HG03565 (cell line): ENCODE measurements at regions not wholly inside any gene's neighbourhood (a gene's known extent, or its start where the extent isn't known, plus 50 kb on each side); places are given as distances from the start of the nearest gene placed in this dataset.

ENCODE experiments used
- ATAC-seq: cut with Tn5 transposase; IDR thresholded peaks from one replicate; pipeline ENCODE4 v1.9.1; 2021; ENCODE audit warnings: mild to moderate bottlenecking, moderate library complexity; ENCODE audit not compliant: unreplicated experiment

DNA sequence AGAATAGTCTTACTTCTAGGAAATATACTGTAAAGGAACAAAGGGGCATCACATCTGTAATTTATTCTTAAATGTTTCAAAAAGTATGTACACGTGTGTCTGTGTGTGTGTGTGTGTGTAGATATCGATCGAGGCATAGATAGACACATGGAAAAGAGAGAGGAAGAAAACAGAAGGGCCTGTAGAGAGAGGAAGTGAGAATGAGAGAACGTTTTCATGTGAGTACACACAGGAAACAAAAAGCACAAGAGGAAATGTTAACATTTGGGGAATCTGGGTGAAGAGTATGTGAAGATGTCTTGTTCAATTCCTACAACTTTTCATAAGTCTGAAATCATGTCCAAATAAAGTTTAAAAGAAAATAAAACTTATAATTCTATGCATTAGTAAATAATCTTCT lies 286.5 kb upstream of the SORCS1 start:
- ATAC-seq: peak; percentile 36

DNA sequence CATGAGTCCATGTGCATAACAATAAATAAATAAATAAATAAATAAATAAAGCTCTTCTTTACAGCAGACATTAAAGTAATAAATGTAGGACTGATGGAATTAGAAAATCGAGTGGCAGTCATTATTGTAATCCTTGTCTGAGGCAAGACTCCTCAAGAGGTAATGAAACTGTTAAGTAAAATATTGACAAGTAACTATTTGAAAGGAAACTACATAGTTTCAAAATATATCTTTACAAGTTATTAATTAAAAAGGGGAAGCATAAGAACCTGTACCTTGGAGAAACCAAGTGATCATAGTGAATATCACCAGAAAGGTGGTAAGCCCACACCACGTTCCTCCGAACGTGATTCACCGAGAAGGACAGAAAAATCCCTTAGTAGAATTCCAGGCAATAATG lies 285.6 kb upstream of the SORCS1 start:
- no peak for ATAC-seq

- ATAC-seq: no peak
Observed at GRCh38 chr10:107444443-107444842, 279.9 kb upstream of the SORCS1 start.

DNA sequence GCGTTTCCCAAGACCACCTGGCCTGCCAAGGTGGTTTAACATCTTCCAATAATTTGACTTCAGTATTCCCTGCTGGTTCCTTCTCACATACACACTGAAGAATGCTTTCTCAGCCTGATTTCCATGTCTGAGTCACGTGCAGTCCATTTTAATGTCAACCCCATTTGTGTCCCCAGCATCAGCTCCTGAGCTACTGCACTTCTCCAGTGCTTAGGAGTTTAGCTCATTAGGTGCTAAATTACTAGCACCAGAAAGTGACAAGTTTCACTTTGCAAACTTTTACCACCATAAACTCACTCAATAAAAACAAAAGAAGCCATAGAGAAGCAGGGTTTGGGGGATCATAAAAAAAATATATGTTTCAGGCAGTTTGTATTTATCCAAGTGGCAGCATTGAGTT lies 279.3 kb upstream of the SORCS1 start:
- no peak for ATAC-seq

DNA sequence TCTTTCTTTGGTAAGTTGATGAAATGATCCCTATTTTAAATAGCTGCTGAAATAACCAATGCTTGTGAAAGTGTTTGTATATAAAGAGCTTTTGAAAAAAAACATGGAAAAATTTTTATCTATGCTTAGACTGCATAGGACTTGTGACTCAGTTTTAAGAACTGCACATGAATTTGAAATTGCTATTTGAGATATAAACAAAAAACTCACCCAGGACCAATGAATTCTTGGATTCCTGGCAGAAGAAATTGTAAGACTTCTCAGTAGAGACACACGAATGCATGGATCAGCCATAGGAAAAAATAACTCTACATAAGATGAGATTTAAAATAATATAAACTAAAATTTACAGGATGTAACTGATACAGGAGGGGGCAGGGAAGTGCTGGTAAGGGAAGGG lies 278.8 kb upstream of the SORCS1 start:
- no peak for ATAC-seq

GRCh38 chr10:107442035-107442505 lies 277.6 kb upstream of the SORCS1 start:
- peak; percentile 99 for ATAC-seq

- no peak for ATAC-seq
Observed at GRCh38 chr10:107440741-107441140, 276.2 kb upstream of the SORCS1 start.

- ATAC-seq: no peak
Observed at GRCh38 chr10:107437921-107438320, 273.4 kb upstream of the SORCS1 start.

DNA sequence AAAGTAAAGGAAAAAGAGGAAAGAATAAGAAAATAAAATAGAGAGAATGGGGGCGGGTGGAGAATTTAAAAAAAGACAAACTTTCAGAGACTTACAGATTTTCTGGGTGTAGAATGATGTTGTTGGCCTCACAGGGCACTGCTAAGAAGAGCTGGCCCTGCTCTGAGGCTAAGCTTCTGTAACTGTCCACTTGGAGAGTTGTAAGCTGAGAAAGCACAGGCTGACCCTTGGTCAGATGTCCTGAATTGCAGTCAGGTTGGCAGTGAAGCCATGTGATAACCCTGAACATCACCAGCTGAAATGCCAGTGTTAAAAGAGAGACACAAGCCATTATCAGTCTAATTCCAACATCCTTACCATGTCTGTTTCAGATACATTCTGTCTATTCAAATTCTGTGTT lies 272.1 kb upstream of the SORCS1 start:
- ATAC-seq: no peak

DNA sequence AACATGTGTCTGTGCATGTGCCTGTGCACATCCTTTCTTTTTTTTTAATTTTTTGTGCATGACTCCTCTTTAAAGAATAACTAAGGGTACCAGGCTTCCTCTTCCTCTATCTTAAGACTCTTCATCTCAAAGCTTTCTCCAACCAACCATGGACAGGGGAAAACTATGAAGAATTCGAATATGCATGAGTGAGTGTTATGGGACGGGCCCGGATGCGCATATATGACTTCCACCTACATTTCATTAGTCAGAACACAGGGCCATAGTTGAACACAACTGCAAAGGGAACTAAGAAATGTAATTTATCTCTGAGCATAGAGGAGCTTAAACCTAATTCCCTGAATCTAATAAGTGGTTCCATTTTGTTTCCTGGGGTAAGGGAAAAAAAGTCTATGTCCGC lies 270.3 kb upstream of the SORCS1 start:
- no peak for ATAC-seq

DNA sequence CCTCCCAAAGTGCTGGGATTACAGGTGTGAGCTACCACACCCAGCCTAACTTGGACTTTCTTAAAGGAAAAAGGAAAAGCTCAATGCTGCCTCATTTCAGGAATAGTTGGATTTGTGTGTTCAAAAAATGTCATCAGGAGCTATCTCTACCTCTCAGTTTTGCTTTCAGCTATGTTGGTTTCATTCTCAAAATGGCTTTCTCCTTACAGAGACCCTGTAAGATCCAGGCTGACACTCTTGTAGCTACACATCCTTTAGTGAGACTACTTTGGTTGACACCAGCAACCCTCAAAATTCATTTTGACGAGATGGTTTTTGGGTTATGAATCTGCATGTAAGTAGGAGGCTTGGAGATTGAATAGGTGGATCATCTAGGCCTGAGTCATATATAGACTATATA lies 269.7 kb upstream of the SORCS1 start:
- no peak for ATAC-seq

DNA sequence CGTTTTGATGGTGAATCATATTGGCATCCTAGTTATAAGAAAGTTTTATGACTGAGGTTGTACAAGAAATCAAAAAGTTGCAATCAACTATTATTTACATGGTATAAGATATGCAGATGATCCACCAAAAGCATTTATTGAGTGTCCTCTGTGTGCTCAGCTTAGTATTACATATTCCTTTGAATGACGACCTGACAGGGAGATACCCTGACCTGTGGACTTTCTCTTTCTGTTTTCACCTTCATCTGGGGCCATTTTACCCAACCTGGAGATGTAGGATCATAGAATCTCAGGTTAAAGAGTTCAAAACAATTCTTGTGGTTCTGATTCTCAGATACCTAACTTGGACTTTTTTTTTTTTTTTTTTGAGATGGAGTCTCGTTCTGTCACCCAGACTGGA lies 269.1 kb upstream of the SORCS1 start:
- no peak for ATAC-seq

- no peak for ATAC-seq
Observed at GRCh38 chr10:107430446-107430845, 265.9 kb upstream of the SORCS1 start.

DNA sequence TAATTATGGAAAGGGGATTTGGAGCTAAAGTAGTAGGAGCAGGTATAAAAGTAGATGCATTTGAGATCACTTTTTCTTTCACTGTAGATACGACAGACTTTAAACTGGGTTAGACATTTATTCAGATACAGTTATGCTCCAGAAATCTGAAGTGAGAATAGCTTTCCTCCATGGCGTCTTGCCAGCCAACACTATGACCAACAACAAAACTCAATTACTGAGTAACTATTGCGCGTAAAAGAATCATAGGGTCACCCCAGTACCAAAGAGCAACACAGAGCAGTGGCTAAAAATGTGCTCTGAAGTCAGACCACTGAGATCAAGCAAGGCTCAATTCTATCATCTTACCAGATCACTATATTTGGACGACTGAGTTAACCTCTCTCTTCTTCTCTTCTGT lies 262.5 kb upstream of the SORCS1 start:
- no peak for ATAC-seq

- peak; percentile 63 for ATAC-seq
Observed at GRCh38 chr10:107425931-107426553, 261.5 kb upstream of the SORCS1 start.

DNA sequence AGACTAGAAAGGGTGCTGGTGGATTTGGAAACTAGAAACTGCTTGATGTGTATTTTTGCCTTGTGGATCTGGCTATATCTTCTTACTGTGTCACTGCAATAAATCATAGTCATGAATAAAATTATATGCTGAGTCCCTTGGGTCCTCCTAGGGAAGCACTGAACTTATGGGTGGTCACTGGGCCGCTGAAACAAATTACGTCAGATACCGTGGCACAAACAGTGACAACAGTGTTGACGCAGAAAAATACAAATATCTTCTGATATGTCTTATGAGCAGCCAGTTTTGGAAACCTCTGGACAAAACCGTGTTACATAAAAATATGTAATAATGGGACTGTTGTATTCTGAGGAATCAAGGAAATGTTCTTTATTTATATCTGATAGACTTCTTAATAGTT lies 260.1 kb upstream of the SORCS1 start:
- no peak for ATAC-seq

DNA sequence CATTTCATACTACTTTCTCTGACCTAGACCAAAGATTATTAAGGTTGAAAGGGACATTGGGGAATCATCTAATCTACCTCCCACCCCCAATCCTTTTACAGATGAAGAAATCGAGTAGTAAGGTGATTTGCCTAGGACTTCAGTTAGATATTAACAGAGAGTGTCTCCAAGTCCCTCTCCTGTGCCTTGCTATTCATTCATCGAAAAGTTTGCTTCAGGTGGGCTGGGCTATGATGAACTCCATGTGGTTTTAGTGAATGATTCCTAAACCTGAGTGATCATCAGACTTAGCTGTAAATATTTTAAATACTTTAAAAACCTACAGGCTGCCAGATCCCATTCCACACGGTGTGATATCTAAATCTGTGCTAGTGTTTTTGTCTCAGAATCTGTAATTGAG lies 259.4 kb upstream of the SORCS1 start:
- no peak for ATAC-seq

DNA sequence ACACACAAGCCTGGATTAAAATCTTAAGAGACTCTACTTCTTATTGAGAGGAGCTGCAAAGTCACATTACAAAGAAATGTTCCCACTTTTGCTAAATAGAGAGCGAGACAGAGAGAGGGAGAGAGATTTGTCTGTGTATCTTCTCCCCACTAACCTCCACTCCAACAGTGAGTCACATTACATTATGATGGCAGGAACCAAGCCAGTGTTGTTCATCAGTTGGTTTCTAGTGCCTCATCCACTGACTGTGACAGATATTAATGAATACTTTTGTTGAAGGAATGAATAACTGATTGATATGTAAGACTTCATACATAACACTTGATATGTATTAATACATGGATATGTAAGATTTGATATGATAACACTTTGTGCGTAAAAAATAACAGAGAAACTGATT lies 258.2 kb upstream of the SORCS1 start:
- ATAC-seq: no peak

DNA sequence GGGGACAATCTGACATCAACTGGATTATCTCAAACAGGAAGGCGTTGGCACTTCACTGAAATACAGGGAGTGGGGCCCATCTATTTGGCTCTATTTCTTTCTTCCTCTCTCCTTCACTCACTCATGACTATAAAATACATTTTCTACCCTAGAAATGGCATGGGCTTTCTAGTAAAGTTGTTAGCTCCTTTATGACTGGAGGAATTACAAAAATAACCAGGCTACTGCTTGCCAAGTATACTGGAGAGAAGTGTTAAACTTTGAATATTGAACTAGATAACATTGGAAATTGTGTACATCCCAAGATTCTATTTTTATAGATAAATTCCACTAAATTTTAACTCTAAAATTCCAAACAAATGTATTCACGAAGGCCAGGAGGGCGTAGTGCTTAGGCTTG lies 255.7 kb upstream of the SORCS1 start:
- no peak for ATAC-seq

- ATAC-seq: peak; percentile 75
Observed at GRCh38 chr10:107418085-107418806, 253.7 kb upstream of the SORCS1 start.

GRCh38 chr10:107417446-107417845 lies 252.9 kb upstream of the SORCS1 start:
- no peak for ATAC-seq

- ATAC-seq: peak; percentile 52
Observed at GRCh38 chr10:107415446-107415845, 250.9 kb upstream of the SORCS1 start.

- no peak for ATAC-seq
Observed at GRCh38 chr10:107413971-107414370, 249.5 kb upstream of the SORCS1 start.
